ENCODE measurements at regions not wholly inside any gene's neighbourhood (a gene's known extent, or its start where the extent isn't known, plus 50 kb on each side); places are given as distances from the start of the nearest gene placed in this dataset.

DNA sequence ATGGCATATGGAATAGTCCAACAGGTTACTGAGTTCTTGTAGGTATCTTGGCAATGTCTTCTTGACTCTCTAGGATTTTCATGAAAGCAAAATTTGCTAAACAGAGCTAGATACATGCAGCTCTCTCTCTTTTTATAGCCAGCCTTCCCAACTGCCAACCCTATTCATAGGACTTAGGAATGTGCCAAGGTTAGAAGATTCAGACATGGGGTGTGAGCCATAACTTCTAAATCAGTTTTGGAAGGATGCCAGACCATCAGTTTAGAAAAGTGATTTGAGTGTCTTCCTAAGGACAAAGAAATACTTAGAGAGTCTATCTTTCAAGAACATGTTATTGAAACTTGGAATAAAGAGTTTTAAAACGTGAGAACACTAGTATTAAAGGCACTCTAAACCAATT, 619.5 kb upstream of the FANCL start:
- DNase-seq (ENCODE audit: low read depth in 1 of 2, low spot score in 1 of 2), result no peak
- Histone ChIP-seq H3K9me3 (ENCODE audit: low read depth) (no peaks in the 10 kb centered on the region), H3K36me3 (no peaks in the 10 kb centered on the region), H3K4me1 (ENCODE audit: low read depth) (no peaks in the 10 kb centered on the region), H3K4me3 (no peak overlapping the region), H3K27ac (no peak overlapping the region), H3K27me3 (no peaks in the 10 kb centered on the region)
- no peak for TF ChIP-seq CTCF (IDR thresholded peaks at IDR 0.05; ENCODE audit: low read depth, low read length)

GRCh38 chr2:58856100-58856499, 615.0 kb upstream of the FANCL start:
- TF ChIP-seq CTCF (IDR thresholded peaks at IDR 0.05; ENCODE audit: low read depth, low read length), result no peak
- no peak overlapping the region for H3K4me3 ChIP-seq
- no peaks in the 10 kb centered on the region for H3K36me3 ChIP-seq
- no peak for DNase-seq (ENCODE audit: low read depth in 1 of 2, low spot score in 1 of 2)
- H3K4me1 ChIP-seq (ENCODE audit: low read depth), result no peaks in the 10 kb centered on the region
- no peaks in the 10 kb centered on the region for H3K9me3 ChIP-seq (ENCODE audit: low read depth)
- H3K27ac ChIP-seq, result no peak overlapping the region
- no peaks in the 10 kb centered on the region for H3K27me3 ChIP-seq

DNA sequence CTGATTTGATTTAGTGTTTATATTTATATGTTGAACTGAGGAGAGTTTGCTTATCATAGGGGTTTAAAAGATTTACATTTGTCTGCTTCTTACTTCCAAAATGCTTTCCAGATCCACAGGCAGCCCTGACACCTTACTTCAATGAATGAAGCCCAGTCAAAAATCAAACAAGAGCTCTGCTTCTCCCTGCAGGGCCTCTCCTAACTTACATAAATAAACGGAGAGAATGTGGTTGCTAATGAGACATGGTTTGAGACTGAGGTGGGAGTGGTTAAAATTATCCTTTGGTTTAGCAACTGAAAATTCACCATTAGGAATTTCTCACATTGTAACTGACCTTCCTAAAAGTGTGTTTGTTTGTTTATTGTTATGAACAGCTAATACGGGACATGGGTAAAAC, 612.3 kb upstream of the FANCL start:
- TF ChIP-seq CTCF (IDR thresholded peaks at IDR 0.05; ENCODE audit: low read depth, low read length), result no peak
- no peaks in the 10 kb centered on the region for H3K4me1 ChIP-seq (ENCODE audit: low read depth)
- no peak overlapping the region for H3K27ac ChIP-seq

DNA sequence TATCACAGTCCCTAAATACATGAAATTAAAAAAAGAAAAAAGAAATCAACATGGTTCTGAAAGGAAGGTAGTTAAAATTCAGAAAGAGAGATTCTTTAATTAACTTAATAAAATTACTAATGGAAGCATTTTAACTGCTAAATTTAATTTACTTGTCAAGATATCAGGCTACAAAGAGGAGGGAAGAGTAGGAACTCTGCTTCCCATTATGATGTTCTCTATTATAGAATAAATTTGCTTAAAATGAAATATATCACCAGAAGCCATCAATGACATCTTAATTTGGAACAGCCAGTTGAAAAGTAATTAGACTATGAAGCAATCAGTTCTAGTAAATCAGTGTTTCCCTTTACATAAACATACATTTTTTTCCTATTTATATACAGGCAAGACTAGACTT, 611.8 kb upstream of the FANCL start:
- Histone ChIP-seq H3K4me3 (no peak overlapping the region), H3K4me1 (ENCODE audit: low read depth) (no peaks in the 10 kb centered on the region), H3K27ac (no peak overlapping the region), H3K36me3 (no peaks in the 10 kb centered on the region), H3K9me3 (ENCODE audit: low read depth) (no peaks in the 10 kb centered on the region), H3K27me3 (no peaks in the 10 kb centered on the region)
- TF ChIP-seq CTCF (IDR thresholded peaks at IDR 0.05; ENCODE audit: low read depth, low read length), result no peak
- no peak for DNase-seq (ENCODE audit: low read depth in 1 of 2, low spot score in 1 of 2)

More for the DNA sequence above, 612.3 kb upstream of the FANCL start:
- no peaks in the 10 kb centered on the region for H3K36me3 ChIP-seq
- H3K9me3 ChIP-seq (ENCODE audit: low read depth), result no peaks in the 10 kb centered on the region
- H3K27me3 ChIP-seq, result no peaks in the 10 kb centered on the region
- peak in 1 of 2 donors; percentile 5 for DNase-seq (ENCODE audit: low read depth in 1 of 2, low spot score in 1 of 2)
- no peak overlapping the region for H3K4me3 ChIP-seq

- Histone ChIP-seq H3K9me3 (ENCODE audit: low read depth) (no peaks in the 10 kb centered on the region), H3K36me3 (no peaks in the 10 kb centered on the region), H3K4me3 (no peak overlapping the region), H3K27me3 (no peaks in the 10 kb centered on the region), H3K4me1 (ENCODE audit: low read depth) (no peaks in the 10 kb centered on the region), H3K27ac (no peak overlapping the region)
- no peak for TF ChIP-seq CTCF (IDR thresholded peaks at IDR 0.05; ENCODE audit: low read depth, low read length)
- no peak for DNase-seq (ENCODE audit: low read depth in 1 of 2, low spot score in 1 of 2)
Observed at GRCh38 chr2:58852243-58852642, 611.1 kb upstream of the FANCL start.

DNA sequence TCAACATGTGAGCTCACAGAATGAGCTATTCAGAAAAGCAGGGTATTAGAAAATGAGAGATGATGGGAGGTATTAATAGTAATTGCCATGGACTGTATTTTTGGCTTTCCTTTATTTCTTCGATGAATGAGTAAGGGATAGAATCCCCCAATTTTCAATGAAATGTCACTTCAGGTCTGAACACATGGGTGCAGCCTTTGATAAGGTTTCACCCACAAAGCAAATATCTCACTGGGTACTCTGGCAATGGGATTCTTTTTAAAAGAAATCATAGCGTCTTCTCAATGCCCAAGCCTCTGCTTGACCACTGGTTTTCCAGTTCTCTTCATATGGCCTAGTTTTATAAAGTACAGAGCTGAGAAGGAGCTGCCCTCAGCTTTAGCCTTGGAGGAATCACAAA, 610.5 kb upstream of the FANCL start:
- no peak for DNase-seq (ENCODE audit: low read depth in 1 of 2, low spot score in 1 of 2)
- Histone ChIP-seq H3K4me1 (ENCODE audit: low read depth) (no peaks in the 10 kb centered on the region), H3K27ac (no peak overlapping the region), H3K4me3 (no peak overlapping the region), H3K36me3 (no peaks in the 10 kb centered on the region), H3K27me3 (no peaks in the 10 kb centered on the region), H3K9me3 (ENCODE audit: low read depth) (no peaks in the 10 kb centered on the region)
- no peak for TF ChIP-seq CTCF (IDR thresholded peaks at IDR 0.05; ENCODE audit: low read depth, low read length)
